ENCODE measurements at regions not wholly inside any gene's neighbourhood (a gene's known extent, or its start where the extent isn't known, plus 50 kb on each side); places are given as distances from the start of the nearest gene placed in this dataset.
"Not testable (repeated sequence)": the region's sequence is repeated elsewhere in the genome, so short reads cannot be mapped to it uniquely, and the experiment has no call there.

DNA sequence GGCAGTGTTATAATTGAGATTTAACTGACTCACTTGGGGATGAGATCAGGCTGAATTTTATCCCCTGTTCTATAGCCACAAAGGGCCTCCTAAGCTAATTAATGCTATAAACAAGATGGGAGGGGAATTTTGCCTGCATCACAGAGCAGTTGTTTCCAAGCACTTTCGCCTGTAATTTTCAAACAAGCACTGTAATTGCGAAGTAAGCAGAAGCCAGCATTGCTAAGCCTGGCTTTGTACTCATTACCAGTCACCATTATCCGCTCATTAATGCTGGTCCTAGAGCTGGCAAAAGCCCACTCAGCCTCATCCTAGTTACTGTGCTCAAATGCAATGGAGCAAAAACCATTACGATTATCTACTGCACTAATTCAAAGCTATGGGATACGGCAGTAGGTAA lies 356.6 kb upstream of the UBE2E2 start:
- no peak for DNase-seq

GRCh38 chr3:22849583-22849982 lies 353.5 kb upstream of the UBE2E2 start:
- not testable (repeated sequence) for DNase-seq

- no peak for DNase-seq
Observed at GRCh38 chr3:22856811-22857210, 346.3 kb upstream of the UBE2E2 start.

- no peak for DNase-seq
Observed at GRCh38 chr3:22858486-22858885, 344.6 kb upstream of the UBE2E2 start.

DNA sequence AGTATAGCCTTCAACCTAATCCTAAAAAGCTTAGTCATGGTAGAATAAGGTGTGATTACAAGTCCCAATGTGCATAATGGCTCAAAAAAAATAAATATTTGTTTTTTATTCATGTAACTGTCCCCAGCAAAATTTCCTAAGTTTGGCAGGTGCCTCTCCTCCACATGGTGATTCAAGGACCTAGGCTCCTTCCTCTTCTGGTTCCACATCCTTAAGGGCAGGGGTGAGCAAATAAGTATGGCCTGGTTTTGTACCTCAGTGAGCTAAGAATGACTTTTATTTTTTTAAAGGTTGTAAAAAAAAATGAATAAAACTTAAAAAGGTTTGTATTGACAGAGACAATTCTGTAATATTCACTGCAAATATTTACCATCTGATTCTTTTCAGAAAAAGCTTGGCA lies 343.5 kb upstream of the UBE2E2 start:
- DNase-seq, result no peak

DNA sequence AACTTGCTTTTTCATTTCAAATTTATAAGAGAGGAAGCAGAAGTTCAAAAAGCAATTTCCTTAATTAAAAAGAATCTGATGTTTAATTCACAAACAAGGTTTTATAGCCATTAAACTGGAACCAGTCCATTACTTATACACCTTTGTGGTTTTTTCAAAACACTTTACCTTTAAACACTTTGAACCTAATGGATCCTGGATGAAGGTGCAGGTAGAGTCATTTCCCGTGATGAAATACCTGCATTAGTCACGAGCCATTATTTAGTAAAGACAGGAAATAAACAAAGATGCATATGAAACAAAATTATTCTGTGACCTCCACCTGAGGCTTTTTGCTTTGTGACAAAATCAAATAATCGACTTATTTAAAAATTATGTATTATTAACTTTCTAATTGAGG lies 341.7 kb upstream of the UBE2E2 start:
- DNase-seq, result no peak

GRCh38 chr3:22862111-22862510 lies 341.0 kb upstream of the UBE2E2 start:
- no peak for DNase-seq

- not testable (repeated sequence) for DNase-seq
Observed at GRCh38 chr3:22882834-22883233, 320.3 kb upstream of the UBE2E2 start.

DNA sequence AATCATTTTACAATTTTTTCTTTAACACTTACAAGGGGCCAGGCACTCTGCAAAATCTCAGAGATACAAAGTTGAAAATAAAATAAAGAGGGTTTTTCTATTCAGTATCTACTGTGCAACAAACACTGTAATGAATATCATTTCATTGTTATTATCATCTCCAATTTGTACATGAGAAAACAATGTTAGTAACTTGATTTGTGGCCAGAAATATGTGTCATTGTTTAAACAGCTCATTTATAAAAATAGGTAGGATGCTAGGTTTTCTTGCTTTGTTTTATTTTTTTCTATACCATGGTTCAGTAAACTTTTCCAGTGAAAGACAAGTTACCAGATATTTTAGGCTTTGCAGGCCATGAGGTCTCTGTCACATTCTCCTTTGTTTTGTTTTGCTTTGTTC lies 318.1 kb upstream of the UBE2E2 start:
- no peak for DNase-seq

- no peak for DNase-seq
Observed at GRCh38 chr3:22885574-22886341, 317.4 kb upstream of the UBE2E2 start.

GRCh38 chr3:22886439-22887068 lies 316.6 kb upstream of the UBE2E2 start:
- peak; percentile 45 to 69 for DNase-seq

DNA sequence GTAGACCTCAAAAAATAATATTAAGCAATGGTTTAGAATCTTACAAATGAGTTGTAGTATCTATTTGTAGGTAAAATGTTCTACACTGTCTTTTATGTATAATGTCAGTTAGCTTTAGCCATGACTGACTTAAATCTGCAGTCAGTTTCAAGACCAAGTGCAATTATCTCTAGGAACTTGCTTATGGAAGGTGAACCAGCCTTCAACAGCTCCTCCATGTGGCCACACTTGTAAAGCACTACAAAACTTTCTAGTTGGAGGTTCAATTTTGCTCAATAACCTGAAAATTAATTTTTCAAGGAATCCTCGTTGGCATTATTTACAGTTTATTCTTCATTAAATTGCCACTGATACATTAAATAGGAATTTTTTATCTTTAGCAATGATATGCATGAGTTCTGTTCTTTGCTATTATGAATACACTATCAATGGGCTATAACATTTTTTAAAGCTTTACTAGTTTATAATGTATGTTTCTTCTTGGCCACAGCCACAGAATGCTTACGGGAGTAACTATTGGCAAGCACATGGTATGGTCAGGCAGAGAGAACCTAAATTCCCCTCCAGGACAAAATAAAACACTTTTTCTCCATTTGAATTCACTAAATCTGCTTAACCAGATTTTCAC lies 315.3 kb upstream of the UBE2E2 start:
- peak; percentile 0 to 37 for DNase-seq

- DNase-seq, result no peak
Observed at GRCh38 chr3:22893101-22893500, 310.0 kb upstream of the UBE2E2 start.

GRCh38 chr3:22893644-22894325 lies 309.3 kb upstream of the UBE2E2 start:
- DNase-seq, result peak in 1 of 2 experiments; percentile 3

DNA sequence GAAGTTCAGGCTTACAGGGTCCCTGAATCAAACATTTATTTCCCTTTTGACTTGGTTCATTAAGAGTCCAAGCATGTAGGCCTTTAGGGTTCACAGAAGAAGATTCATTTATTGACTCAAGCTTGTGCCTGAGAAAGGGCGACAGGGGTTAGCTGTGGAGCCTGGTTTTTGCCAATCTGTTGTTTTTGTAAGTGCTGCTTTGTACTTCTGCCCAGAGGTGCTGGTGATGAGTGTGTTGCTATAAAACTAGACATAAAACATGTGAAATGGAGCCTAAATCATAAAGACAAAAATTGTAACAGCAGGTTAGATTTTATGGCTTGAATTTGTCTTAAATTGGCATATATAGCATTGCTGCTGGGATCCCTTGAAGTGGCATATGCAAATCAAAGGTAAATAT lies 308.3 kb upstream of the UBE2E2 start:
- DNase-seq, result no peak

- no peak for DNase-seq
Observed at GRCh38 chr3:22895671-22896070, 307.5 kb upstream of the UBE2E2 start.

DNA sequence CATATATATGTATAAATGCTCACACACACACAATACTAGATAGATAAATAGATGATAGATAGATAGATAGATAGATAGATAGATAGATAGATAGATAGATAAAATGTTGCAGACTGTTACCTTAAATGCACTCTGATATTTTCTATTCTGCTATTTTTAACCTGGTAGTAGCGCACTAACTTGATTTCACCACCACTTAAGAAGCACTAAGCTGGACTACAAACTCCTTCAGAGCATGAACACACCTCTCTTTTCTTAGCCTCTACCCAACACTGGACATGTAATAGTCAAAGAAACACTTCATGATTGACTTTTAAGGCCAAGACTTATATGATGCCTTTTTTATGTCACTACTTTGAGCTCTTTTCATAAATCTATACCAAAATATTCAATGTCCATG lies 304.6 kb upstream of the UBE2E2 start:
- DNase-seq, result no peak

- DNase-seq, result no peak
Observed at GRCh38 chr3:22899441-22899840, 303.7 kb upstream of the UBE2E2 start.

- no peak for DNase-seq
Observed at GRCh38 chr3:22900296-22900695, 302.8 kb upstream of the UBE2E2 start.

- DNase-seq, result no peak
Observed at GRCh38 chr3:22901684-22902083, 301.4 kb upstream of the UBE2E2 start.

GRCh38 chr3:22907161-22907780 lies 295.9 kb upstream of the UBE2E2 start:
- no peak for DNase-seq

- no peak for DNase-seq
Observed at GRCh38 chr3:22907796-22908195, 295.3 kb upstream of the UBE2E2 start.

- DNase-seq, result no peak
Observed at GRCh38 chr3:22908989-22909507, 294.1 kb upstream of the UBE2E2 start.

Measured in NCI-H446 (cell line).